HCT116 (cell line): ENCODE measurements at regions not wholly inside any gene's neighbourhood (a gene's known extent, or its start where the extent isn't known, plus 50 kb on each side); places are given as distances from the start of the nearest gene placed in this dataset.

Experiments used
- ATAC-seq: fragments of 200-7000 bp; cut with Tn5 transposase; 2 replicates; pipeline ENCODE4 v1.9.1; 2020; ENCODE audit warnings: mild to moderate bottlenecking, moderate library complexity
- BruUV-seq: library from RNA; stranded (reverse); fragments of 400-500 nt; replicated peaks from 2 replicates; lab custom pipeline; 2021; lab: Mats Ljungman, UMichigan
- CTCF ChIA-PET: fragments of 300-600 bp; sonication (Branson Sonifier 250); formaldehyde crosslinking; loops from one replicate; lab custom pipeline; 2021; ENCODE audit warnings: antibody characterized with exemption; lab: Charles Lee
- POLR2A ChIA-PET: fragments of 300-600, 350-600 bp; sonication (Branson Sonifier 250); formaldehyde crosslinking; loops from one replicate; lab custom pipeline; 2021; ENCODE audit warnings: antibody characterized with exemption; lab: Charles Lee
- RAD21 ChIA-PET, 2 experiments: fragments of 300-600 bp; sonication (Branson Sonifier 250); formaldehyde crosslinking; loops; one replicate each; lab custom pipeline; 2023; ENCODE audit warnings: low total read pairs in 2 of 2; ENCODE audit not compliant: uncharacterized antibody in 2 of 2, unreplicated experiment in 2 of 2, low non-redundant PET in 1 of 2; lab: Charles Lee
- DNase-seq: peaks from one replicate; pipeline ENCODE4 v3.0.0-alpha.2; 2010; ENCODE audit warnings: low read depth, low spot score
- H2AFZ ChIP-seq: fragments of 200-600 bp; shearing (Covaris generic), sonication (generic); 2 replicates; pipeline ENCODE4 v1.6.1; 2017; ENCODE audit warnings: low read depth, mixed run types, mixed read lengths, antibody characterized with exemption, low read length; ENCODE audit not compliant: poor library complexity, severe bottlenecking
- H3K27ac ChIP-seq: 2 replicates; pipeline ENCODE4 v1.5.1; 2012; ENCODE audit warnings: low read depth, low read length
- H3K27me3 ChIP-seq: fragments of 200-600 bp; sonication (generic); 2 replicates; pipeline ENCODE4 v1.6.1; 2016; ENCODE audit warnings: mixed run types, low read length, mixed read lengths; ENCODE audit not compliant: insufficient read depth
- H3K36me3 ChIP-seq, 2 experiments: fragments of 200-500 bp in 1 of 2; fragments of 200-600 bp in 1 of 2; sonication (Bioruptor generic) in 1 of 2; sonication (generic) in 1 of 2; 2 replicates each; pipeline versions ENCODE4 v1.5.1 to v1.6.1; 2014 to 2016; ENCODE audit warnings: low read length in 2 of 2, inconsistent platforms in 1 of 2, mixed read lengths in 1 of 2, mixed run types in 1 of 2; ENCODE audit not compliant: insufficient read depth in 2 of 2, control insufficient read depth in 1 of 2
- H3K4me1 ChIP-seq, 2 experiments: fragments of 200-600 bp in 1 of 2; sonication (generic) in 1 of 2; 2 replicates each; pipeline versions ENCODE4 v1.5.1 to v1.6.1; 2012 to 2017; ENCODE audit warnings: low read length in 2 of 2, inconsistent platforms in 1 of 2, mild to moderate bottlenecking in 1 of 2, mixed read lengths in 1 of 2, mixed run types in 1 of 2, moderate library complexity in 1 of 2; ENCODE audit not compliant: insufficient read depth in 2 of 2, control insufficient read depth in 1 of 2
- H3K4me2 ChIP-seq: fragments of 200-600 bp; sonication (generic); 2 replicates; pipeline ENCODE4 v1.6.1; 2017; ENCODE audit warnings: mixed run types, low read length, mixed read lengths
- H3K4me3 ChIP-seq, 2 experiments: fragments of 200-600 bp in 1 of 2; sonication (generic) in 1 of 2; replicated peaks in 1 of 2; 2 replicates each; pipeline ENCODE4 v1.5.1; 2011 to 2016; ENCODE audit warnings: low read length in 2 of 2, control low read depth in 1 of 2, low read depth in 1 of 2, mild to moderate bottlenecking in 1 of 2, mixed read lengths in 1 of 2, mixed run types in 1 of 2
- H3K79me2 ChIP-seq: fragments of 200-600 bp; sonication (generic); 2 replicates; pipeline ENCODE4 v1.6.1; 2017; ENCODE audit warnings: mild to moderate bottlenecking, mixed run types, low read length, moderate library complexity, mixed read lengths; ENCODE audit not compliant: insufficient read depth
- H3K9ac ChIP-seq: fragments of 200-600 bp; sonication (generic); 2 replicates; pipeline ENCODE4 v1.6.1; 2016; ENCODE audit warnings: low read length, mixed read lengths
- H3K9me2 ChIP-seq: fragments of 200-600 bp; sonication (generic), shearing (Covaris generic); 2 replicates; pipeline ENCODE4 v1.6.1; 2017; ENCODE audit warnings: mixed run types, mild to moderate bottlenecking, moderate library complexity; ENCODE audit not compliant: insufficient read depth
- H3K9me3 ChIP-seq, 2 experiments: fragments of 200-500 bp in 1 of 2; fragments of 200-600 bp in 1 of 2; sonication (Bioruptor generic) in 1 of 2; sonication (generic) in 1 of 2; 2 replicates each; pipeline ENCODE4 v1.6.1; 2014 to 2017; ENCODE audit warnings: low read length in 2 of 2, mixed read lengths in 2 of 2, inconsistent platforms in 1 of 2, low read depth in 1 of 2, mild to moderate bottlenecking in 1 of 2, mixed run types in 1 of 2, moderate library complexity in 1 of 2; ENCODE audit not compliant: control insufficient read depth in 1 of 2, insufficient read depth in 1 of 2
- H4K20me1 ChIP-seq: fragments of 200-600 bp; sonication (generic), shearing (Covaris generic); 2 replicates; pipeline ENCODE4 v1.6.1; 2017; ENCODE audit warnings: mixed run types, mild to moderate bottlenecking, moderate library complexity; ENCODE audit not compliant: insufficient read depth
- CBX3 ChIP-seq: IDR thresholded peaks from 2 replicates; pipeline ENCODE4 v1.6.1; 2012; ENCODE audit warnings: low read depth
- CEBPB ChIP-seq: IDR thresholded peaks from 2 replicates; pipeline ENCODE4 v1.6.1; 2012; ENCODE audit warnings: low read depth
- EGR1 ChIP-seq: IDR thresholded peaks from 2 replicates; pipeline ENCODE4 v1.6.1; 2012; ENCODE audit warnings: low read depth
- ELF1 ChIP-seq: IDR thresholded peaks from 2 replicates; pipeline ENCODE4 v1.6.1; 2012; ENCODE audit warnings: low read depth, borderline replicate concordance
- EZH2 ChIP-seq: fragments of 200-600 bp; sonication (generic); IDR thresholded peaks from 2 replicates; pipeline ENCODE4 v1.6.1; 2017; ENCODE audit warnings: antibody characterized with exemption, mixed run types
- RAD21 ChIP-seq: IDR thresholded peaks from 2 replicates; pipeline ENCODE4 v1.6.1; 2012; ENCODE audit warnings: low read depth, mild to moderate bottlenecking
- REST ChIP-seq: IDR thresholded peaks from 2 replicates; pipeline ENCODE4 v1.6.1; 2012; ENCODE audit warnings: low read depth
- SIN3A ChIP-seq: IDR thresholded peaks from 2 replicates; pipeline ENCODE4 v1.6.1; 2012; ENCODE audit warnings: low read depth
- SP1 ChIP-seq: IDR thresholded peaks from 2 replicates; pipeline ENCODE4 v1.6.1; 2012; ENCODE audit warnings: low read depth
- SRF ChIP-seq: IDR thresholded peaks from 2 replicates; pipeline ENCODE4 v1.6.1; 2012; ENCODE audit warnings: low read depth
- TCF7L2 ChIP-seq: IDR thresholded peaks from 2 replicates; pipeline ENCODE4 v1.7.0; 2011; ENCODE audit warnings: borderline replicate concordance, inconsistent platforms; ENCODE audit not compliant: insufficient read depth, insufficient read length; ENCODE audit errors: extremely low read depth
- YY1 ChIP-seq: IDR thresholded peaks from 2 replicates; pipeline ENCODE4 v1.6.1; 2011; ENCODE audit warnings: low read length, low read depth, moderate library complexity, mild to moderate bottlenecking; ENCODE audit not compliant: insufficient replicate concordance; ENCODE audit errors: extremely low read depth
- ZFX ChIP-seq: fragments of 450-650 bp; IDR thresholded peaks from 2 replicates; pipeline ENCODE4 v1.6.1; 2017
- intact Hi-C: fragments of 100-400 bp; cut with micrococcal nuclease; formaldehyde crosslinking; loops from 2 replicates; pipeline ENCODE4 v1.10.0; 2022
- TF ChIP-seq, protein P1 (sequence below), 3 experiments: fragments of 200-600 bp in 1 of 3; sonication (generic) in 1 of 3; IDR thresholded peaks in 2 of 3; conservative IDR thresholded peaks in 1 of 3; 2 replicates each; pipeline ENCODE4 v1.5.1; 2012 to 2017; ENCODE audit warnings: low read depth in 2 of 3, low read length in 2 of 3, antibody characterized with exemption in 1 of 3, borderline replicate concordance in 1 of 3, control low read depth in 1 of 3, mild to moderate bottlenecking in 1 of 3, mixed read lengths in 1 of 3, mixed run types in 1 of 3, moderate library complexity in 1 of 3; ENCODE audit not compliant: insufficient read depth in 1 of 3
- TF ChIP-seq, protein P2 (sequence below): IDR thresholded peaks from 2 replicates; pipeline ENCODE4 v1.6.1; 2012

DNA sequence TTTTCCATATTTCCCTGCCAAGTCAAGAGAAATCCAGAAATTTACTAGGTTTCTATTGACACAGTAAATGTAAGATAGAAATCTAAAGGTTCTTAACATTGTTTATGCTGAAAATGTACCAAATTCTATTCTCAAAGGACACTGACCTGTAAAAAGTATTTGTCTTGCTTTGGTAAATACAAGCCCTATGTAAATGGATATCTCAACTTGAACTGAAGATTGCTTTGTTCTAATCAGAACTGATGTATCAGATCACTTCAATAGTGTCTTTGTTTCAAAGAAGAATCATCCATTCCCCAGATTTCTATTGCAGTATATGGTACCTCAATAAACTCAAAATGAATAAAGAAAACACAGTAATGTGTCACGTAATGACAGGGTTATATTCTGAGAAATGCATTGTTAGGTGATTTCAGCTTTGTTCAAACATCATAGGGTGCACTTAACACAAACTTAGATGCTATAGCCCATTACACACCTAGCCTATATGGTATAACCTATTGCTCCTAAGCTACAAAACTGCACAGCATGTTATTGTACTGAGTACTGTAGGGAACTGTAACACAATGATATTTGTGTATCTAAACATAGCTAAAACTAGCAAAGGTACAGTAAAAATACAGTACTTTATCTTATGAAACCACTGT, 143.5 kb upstream of the NECTIN3 start:
- RAD21 ChIA-PET = no interaction called here
- TF ChIP-seq EZH2 = no peak
- no peak for TF ChIP-seq CEBPB
- no peak for TF ChIP-seq TCF7L2
- TF ChIP-seq, protein P1, sequence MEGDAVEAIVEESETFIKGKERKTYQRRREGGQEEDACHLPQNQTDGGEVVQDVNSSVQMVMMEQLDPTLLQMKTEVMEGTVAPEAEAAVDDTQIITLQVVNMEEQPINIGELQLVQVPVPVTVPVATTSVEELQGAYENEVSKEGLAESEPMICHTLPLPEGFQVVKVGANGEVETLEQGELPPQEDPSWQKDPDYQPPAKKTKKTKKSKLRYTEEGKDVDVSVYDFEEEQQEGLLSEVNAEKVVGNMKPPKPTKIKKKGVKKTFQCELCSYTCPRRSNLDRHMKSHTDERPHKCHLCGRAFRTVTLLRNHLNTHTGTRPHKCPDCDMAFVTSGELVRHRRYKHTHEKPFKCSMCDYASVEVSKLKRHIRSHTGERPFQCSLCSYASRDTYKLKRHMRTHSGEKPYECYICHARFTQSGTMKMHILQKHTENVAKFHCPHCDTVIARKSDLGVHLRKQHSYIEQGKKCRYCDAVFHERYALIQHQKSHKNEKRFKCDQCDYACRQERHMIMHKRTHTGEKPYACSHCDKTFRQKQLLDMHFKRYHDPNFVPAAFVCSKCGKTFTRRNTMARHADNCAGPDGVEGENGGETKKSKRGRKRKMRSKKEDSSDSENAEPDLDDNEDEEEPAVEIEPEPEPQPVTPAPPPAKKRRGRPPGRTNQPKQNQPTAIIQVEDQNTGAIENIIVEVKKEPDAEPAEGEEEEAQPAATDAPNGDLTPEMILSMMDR (IDR thresholded peaks at IDR 0.05 in 2 of 3, conservative IDR thresholded peaks at IDR 0.05 in 1 of 3; ENCODE audit: borderline replicate concordance in 1 of 3, insufficient read depth in 1 of 3, low read depth in 2 of 3, low read length in 2 of 3) = no peak
- TF ChIP-seq SRF = no peak
- no peak for TF ChIP-seq EGR1
- no peak for TF ChIP-seq ZFX
- TF ChIP-seq, protein P2, sequence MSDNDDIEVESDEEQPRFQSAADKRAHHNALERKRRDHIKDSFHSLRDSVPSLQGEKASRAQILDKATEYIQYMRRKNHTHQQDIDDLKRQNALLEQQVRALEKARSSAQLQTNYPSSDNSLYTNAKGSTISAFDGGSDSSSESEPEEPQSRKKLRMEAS = no peak
- TF ChIP-seq SIN3A = no peak
- no peak for TF ChIP-seq REST
- no peak for TF ChIP-seq SP1
- TF ChIP-seq YY1 = no peak
- no peak for TF ChIP-seq ELF1
- no peak for TF ChIP-seq RAD21
- TF ChIP-seq CBX3 = no peak
- TF ChIP-seq, all 23 proteins: peak for 0
- ChIA-PET POLR2A (no interaction called here), CTCF (no interaction called here)
- H3K36me3 ChIP-seq = no peaks in the 10 kb centered on the region
- DNase-seq = no peak
- H2AFZ ChIP-seq = no peak overlapping the region
- no TSS peak for BruUV-seq
- no peaks in the 10 kb centered on the region for H4K20me1 ChIP-seq
- no peaks in the 10 kb centered on the region for H3K27me3 ChIP-seq
- H3K4me2 ChIP-seq = no peak overlapping the region
- no peaks in the 10 kb centered on the region for H3K9me2 ChIP-seq
- no peaks in the 10 kb centered on the region for H3K79me2 ChIP-seq
- no peak for ATAC-seq
- H3K27ac ChIP-seq = no peak overlapping the region
- no peaks in the 10 kb centered on the region for H3K9me3 ChIP-seq
- H3K4me3 ChIP-seq = no peak overlapping the region
- no peaks in the 10 kb centered on the region for H3K4me1 ChIP-seq
- H3K9ac ChIP-seq = no peak overlapping the region
- intact Hi-C loops = no loop called here
